Kasumi-1 (cell line): ENCODE measurements at regions not wholly inside any gene's neighbourhood (a gene's known extent, or its start where the extent isn't known, plus 50 kb on each side); places are given as distances from the start of the nearest gene placed in this dataset.
A peak's percentile ranks its signal among the peaks of the same experiment; 100 is the strongest.
"Not testable (repeated sequence)": the region's sequence is repeated elsewhere in the genome, so short reads cannot be mapped to it uniquely, and the experiment has no call there.

Experiments
- DNase-seq, 2 experiments: peaks; one replicate each; lab custom pipeline; 2025; lab: John Stamatoyannopoulos, UW

GRCh38 chr5:17976404-17976803, 342.1 kb downstream of the TAF11L14 start:
- no peak for DNase-seq

GRCh38 chr5:17978954-17979353, 344.7 kb downstream of the TAF11L14 start:
- DNase-seq, result no peak

- DNase-seq, result not testable (repeated sequence)
These were observed 348.4 kb downstream of the TAF11L14 start for GRCh38 chr5:17982626-17983025.

GRCh38 chr5:17989036-17989435, 354.8 kb downstream of the TAF11L14 start:
- no peak for DNase-seq

GRCh38 chr5:17989567-17990563, 355.6 kb downstream of the TAF11L14 start:
- DNase-seq, result no peak

GRCh38 chr5:17991775-17992174, 357.5 kb downstream of the TAF11L14 start:
- no peak for DNase-seq

GRCh38 chr5:17992291-17992690, 358.0 kb downstream of the TAF11L14 start:
- DNase-seq, result no peak

- DNase-seq, result no peak
These were observed 361.7 kb downstream of the TAF11L14 start for GRCh38 chr5:17995997-17996396.

- DNase-seq, result no peak
These were observed 365.6 kb downstream of the TAF11L14 start for GRCh38 chr5:17999858-18000257.

GRCh38 chr5:18000744-18001143, 366.5 kb downstream of the TAF11L14 start:
- peak; percentile 98 for DNase-seq

- DNase-seq, result no peak
These were observed 369.1 kb downstream of the TAF11L14 start for GRCh38 chr5:18003312-18003711.

GRCh38 chr5:18003784-18004183, 369.5 kb downstream of the TAF11L14 start:
- DNase-seq, result no peak

- not testable (repeated sequence) for DNase-seq
These were observed 372.0 kb downstream of the TAF11L14 start for GRCh38 chr5:18006235-18006634.

GRCh38 chr5:18008940-18009339, 374.7 kb downstream of the TAF11L14 start:
- no peak for DNase-seq

GRCh38 chr5:18010053-18010452, 375.8 kb downstream of the TAF11L14 start:
- DNase-seq, result no peak

GRCh38 chr5:18018472-18018871, 384.2 kb downstream of the TAF11L14 start:
- DNase-seq, result no peak

GRCh38 chr5:18023275-18023674, 389.0 kb downstream of the TAF11L14 start:
- DNase-seq, result no peak

GRCh38 chr5:18023986-18024385, 389.7 kb downstream of the TAF11L14 start:
- DNase-seq, result peak in 1 of 2 experiments; percentile 14

GRCh38 chr5:18024542-18024941, 390.3 kb downstream of the TAF11L14 start:
- DNase-seq, result no peak

- DNase-seq, result no peak
These were observed 393.1 kb downstream of the TAF11L14 start for GRCh38 chr5:18027241-18027867.

- DNase-seq, result no peak
These were observed 393.8 kb downstream of the TAF11L14 start for GRCh38 chr5:18028036-18028435.

- peak in 1 of 2 experiments; percentile 10 for DNase-seq
These were observed 398.5 kb downstream of the TAF11L14 start for GRCh38 chr5:18032744-18033143.

GRCh38 chr5:18036531-18036930, 402.3 kb downstream of the TAF11L14 start:
- no peak for DNase-seq
